ENCODE measurements at regions not wholly inside any gene's neighbourhood (a gene's known extent, or its start where the extent isn't known, plus 50 kb on each side); places are given as distances from the start of the nearest gene placed in this dataset.
"Not testable (repeated sequence)": the region's sequence is repeated elsewhere in the genome, so short reads cannot be mapped to it uniquely, and the experiment has no call there.

DNA sequence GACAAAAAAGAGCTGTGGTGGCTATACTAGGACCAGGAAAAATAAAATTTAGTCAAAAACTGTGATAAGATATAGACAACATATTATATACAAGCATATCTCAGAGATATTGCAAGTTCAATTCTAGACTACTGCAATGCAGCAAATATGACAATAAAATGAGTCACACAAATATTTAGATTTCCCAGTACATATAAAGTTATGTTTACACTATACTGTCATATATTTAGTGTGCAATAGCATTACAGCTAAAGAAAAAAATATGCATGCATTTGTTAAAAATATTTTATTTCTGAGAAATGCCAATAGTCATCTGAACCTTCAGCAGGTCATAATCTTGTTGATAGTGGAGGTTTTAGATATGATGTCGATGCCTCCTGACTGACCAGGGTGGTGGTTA lies 72.1 kb downstream of the AKR1C4 start:
- no peak for DNase-seq (ENCODE audit: low read depth in 1 of 2, low spot score in 1 of 2)

DNA sequence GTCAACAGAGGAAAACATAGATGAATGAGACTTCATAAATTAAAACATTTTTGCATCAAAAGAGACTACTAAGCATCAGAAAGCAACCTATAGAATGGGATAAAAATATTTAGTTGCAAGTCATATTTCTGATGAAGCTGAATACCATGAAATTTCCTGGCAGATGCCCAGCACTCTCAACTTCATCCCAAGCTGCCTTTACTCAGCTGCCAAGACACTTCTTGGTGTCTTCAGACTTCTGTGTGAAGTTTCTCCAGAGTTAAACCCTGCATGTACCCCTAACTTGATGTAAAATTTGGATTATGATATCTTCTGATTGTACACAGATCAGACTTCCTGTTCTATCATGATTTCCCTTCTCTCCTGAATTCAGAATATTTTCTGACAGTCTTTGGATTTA lies 73.2 kb downstream of the AKR1C4 start:
- DNase-seq (ENCODE audit: low read depth in 1 of 2, low spot score in 1 of 2): no peak

DNA sequence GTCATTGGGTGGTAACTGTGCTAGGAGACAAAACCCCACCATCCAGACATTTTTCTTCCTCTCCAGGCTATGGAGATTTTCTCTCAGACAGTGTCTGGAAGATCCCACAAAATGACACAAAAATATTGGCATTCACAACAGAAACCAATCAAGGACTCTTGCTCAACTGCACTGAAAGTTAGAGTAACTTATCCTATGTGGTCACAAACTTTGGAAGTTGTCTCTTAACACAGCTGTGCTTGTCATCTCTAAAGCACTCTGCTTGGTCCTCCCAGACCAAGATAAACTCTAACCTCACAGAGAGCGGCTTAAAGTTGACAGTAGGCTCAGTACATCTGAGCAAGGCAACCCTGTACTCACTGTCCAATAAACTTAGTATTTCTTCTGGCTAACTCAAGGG lies 74.9 kb downstream of the AKR1C4 start:
- no peak for DNase-seq (ENCODE audit: low read depth in 1 of 2, low spot score in 1 of 2)

DNA sequence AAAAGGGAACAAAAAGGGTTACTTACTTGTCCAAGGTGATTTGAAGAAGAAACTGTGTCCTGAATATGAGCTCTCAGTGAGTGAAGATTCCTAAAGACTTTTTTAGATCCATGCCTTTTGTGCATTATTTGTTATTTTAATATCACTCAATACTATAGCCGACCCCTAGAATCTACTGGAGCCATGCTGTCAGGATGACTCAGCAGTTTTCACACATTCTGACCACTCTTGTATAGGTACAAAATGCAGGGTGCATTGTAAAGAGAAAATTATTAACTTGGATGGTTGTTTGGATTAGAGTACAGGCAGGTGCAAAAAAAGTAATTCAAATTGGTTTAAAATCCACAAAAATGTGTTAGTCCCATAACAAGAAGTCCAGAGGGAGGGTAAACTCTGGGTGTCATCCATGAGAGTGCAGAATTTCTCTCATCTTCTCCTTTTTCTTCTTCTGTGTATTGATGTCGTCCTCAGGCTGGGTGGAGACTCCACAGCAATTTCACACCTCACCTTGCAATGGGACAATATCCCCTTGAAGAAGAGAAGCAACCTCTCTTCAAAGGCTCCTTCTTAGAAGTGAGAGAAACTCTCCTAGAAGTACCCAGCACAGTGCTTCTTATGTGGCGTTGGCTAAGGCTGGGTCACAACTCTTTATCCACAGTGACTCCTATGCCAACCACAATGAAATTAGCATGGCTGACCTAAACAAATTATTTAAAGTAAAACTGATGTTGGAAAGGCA lies 75.6 kb downstream of the AKR1C4 start:
- DNase-seq (ENCODE audit: low read depth in 1 of 2, low spot score in 1 of 2): no peak

DNA sequence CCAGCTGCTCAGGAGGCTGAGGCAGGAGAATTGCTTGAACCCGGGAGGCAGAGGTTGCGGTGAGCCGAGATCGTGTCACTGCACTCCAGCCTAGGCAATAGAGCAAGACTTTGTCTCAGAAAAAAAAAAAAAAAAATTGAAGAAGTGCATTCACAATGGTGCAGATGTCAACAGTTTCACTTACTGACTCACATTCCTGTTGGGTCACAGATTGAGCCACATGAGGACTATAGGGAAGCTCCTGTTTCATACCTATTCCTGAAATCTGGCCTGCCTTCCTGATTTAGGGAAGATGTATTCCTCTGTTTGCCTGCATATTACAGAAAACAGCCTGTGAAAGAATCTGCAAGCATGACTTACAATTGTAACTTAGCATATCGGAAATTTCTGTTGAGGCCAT lies 78.2 kb downstream of the AKR1C4 start:
- DNase-seq (ENCODE audit: low read depth in 1 of 2, low spot score in 1 of 2): no peak

DNA sequence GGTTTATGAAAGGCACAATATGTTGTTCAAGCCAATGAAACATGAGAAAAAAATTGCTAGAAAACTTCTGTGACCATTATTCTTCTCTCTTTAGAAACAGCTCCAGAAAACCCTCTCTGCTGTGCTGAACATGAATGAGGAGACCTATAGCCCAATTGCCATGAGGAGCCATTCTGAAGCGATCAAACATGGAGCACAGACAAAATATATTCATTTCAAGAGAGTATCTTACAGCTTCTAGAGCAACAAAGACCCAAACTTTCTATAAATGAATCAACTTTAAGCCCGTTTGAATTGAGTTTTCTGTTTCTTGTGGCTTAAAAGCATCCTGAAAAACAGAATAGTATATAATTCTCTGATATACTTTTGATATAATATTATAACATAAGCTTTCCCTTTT lies 83.4 kb upstream of the UCN3 start:
- DNase-seq (ENCODE audit: low read depth in 1 of 2, low spot score in 1 of 2): no peak

DNA sequence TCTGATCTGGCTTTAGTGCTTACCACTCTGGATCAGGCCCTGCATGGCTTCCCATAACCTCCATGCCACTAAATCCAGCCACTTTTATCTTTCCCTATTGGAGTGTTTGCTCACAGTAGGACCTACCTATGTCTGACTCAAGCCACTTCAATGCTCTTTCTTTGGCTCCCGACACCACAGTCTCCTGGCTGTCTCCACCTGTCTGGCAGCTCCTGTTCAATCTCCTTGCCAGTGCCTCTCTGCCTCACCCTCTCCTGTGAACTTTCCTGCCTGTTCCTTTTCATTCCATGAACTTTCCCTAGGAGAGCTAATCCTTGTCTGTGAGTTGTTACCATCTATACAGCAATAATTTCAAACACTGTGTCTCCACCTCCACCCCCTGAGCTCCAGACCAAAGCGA lies 82.6 kb upstream of the UCN3 start:
- no peak for DNase-seq (ENCODE audit: low read depth in 1 of 2, low spot score in 1 of 2)

DNA sequence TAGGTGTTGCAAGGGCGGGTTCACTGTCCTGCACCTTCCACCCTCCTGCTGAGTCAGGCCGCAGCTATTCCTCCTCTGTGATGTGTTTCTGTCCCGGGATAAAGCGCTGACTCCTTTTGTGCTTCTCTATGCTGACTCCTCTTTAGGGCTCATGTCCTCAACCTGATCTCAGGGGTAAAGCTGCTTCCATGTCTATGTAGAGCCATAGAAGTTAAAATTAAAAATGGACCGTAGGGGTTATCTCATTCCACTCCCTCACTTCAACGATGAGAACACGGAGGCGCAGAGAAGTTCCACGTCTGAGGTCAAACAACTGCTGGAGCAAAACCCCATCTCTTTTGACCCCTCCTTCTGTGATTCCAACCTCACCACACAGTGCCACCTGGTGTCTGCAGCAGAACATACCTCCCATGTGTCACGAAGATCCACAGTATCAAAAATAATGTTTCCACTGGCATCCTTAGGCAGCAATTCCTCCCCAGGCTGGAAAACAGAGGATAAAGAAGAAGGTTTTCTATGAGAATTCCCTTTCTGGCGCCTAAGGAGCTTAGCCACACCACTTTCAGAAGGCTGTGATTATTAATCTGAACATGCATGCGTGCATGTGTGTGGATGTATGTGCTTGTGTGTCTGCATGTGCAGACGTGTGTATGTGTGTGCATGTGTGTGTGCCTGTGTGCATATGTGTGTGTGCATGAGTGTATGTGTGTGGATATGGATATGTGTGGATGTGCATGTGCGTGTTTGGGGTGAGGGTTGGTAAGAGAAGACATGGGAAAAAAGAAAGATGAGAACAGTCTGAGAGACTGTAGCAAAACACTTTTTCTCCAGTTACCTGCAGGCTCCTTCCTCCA lies 81.2 kb upstream of the UCN3 start:
- peak in 1 of 2 donors; percentile 38 for DNase-seq (ENCODE audit: low read depth in 1 of 2, low spot score in 1 of 2)

DNA sequence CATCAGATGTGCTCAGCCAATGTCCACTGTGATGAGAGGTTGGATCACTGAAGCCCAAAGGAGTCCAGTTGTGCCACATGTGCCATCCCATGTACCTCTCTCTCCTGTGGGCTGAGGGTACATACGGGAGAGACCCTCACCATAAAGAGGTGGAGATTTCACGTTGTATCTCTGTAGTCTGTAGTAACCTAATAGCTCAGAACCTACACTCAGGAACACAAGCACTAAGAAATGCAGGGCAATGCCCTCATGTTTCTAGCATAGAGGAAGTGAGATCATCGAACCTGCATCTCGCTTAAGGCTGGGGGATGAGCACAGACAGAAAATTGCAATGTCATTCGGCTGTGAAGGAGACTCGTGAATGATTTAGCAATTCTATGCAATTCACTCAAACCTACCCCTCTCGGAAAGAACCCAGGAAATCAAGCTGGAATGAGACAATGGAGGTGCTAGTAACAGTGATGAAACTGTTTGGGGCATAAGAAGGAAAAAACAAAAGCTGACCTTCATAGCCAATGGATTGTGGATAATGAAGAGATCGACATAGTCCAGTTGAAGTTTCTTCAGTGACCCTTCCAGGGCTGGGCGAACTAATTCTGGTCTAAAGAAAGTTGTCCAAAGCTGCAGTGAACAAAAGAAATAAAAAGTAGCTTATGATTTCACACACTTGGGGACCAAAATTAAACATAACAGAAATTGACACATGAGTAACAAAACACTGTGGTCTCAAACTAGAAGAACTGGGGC lies 80.3 kb upstream of the UCN3 start:
- no peak for DNase-seq (ENCODE audit: low read depth in 1 of 2, low spot score in 1 of 2)

DNA sequence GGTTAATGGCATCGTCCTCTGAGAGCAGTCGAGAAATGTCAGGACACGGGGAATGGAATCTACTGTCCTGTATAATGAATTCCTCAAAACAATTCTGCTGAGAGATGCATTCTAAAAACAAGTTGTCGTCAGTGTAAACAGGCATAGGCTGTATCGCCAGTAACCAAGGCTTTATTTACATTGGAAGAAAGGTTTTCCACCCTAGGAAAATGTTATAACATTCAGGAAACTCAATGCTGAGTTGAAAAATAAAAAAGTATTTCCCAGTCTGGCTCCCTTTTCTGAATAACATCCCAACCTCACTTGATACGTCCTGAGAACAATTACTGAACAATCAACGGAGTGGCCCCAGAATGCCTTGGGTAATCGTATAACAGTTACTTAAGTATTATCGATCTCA lies 79.6 kb upstream of the UCN3 start:
- no peak for DNase-seq (ENCODE audit: low read depth in 1 of 2, low spot score in 1 of 2)

DNA sequence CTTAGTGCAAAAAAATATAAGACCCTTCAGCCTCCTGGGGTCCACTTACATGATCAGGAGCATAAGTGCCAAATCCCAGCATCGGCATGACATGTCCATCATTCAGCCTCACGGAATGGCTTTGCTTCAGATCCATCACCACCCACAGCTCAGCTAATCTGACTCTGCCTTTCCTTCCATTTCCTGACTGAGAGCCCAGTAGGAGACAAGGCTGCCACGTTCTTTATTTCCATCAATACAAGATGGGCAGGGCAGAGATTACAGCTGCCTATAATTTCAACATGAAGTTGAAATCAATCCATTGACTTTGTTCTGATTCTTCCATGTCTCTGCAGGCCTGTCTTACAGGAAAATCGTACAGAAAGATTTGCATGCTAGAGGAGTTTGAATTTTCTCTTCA lies 76.4 kb upstream of the UCN3 start:
- DNase-seq (ENCODE audit: low read depth in 1 of 2, low spot score in 1 of 2): no peak

DNA sequence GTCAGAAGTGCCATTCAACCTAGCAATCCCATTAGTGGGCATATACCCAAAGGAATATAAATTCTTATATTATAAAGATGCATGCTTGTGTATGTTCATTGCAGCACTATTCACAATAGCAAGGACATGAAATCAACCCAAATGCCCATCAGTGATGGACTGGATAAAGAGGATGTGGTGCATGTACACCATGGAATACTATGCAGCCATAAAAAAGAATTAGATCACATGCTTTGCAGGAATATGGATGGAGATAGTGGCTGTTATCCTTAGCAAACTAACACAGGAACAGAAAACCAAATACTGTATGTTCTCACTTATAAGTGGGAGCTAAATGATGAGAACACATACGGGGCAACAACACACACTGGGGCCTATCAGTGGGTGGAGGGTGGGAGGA lies 75.5 kb upstream of the UCN3 start:
- not testable (repeated sequence) for DNase-seq (ENCODE audit: low read depth in 1 of 2, low spot score in 1 of 2)

DNA sequence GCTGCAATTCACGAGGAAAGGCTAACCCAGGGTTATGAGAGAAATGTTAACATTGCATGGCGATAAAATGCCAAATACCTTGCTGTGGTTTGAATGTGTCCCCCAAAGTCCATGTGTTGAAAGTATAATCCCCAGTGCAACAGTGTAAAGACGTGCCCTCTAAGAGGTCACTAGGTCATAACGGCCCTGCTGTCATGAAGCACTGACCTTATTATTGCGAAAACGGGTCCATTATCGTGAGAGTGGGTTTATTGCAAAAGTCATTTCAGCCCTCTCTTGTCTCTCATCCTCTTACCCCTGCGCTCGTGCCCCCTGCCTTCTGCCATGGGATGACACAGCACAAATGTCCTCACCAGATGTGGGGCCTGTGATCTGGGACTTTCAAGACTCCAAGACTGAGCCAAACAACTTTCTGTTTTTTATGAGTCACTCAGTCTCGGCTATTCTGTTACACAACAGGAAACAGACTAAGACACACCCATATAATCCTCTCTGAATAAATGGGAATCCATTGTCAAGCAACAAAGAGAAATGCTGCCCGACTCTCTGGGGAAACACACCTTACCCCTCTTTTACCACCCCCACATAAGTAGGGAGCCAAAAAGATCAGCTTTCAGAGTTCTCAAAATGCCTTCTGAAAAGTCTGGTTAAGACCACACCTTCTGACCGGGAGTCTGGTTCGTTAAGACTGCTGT lies 73.1 kb upstream of the UCN3 start:
- peak in 1 of 2 donors; percentile 39 for DNase-seq (ENCODE audit: low read depth in 1 of 2, low spot score in 1 of 2)

DNA sequence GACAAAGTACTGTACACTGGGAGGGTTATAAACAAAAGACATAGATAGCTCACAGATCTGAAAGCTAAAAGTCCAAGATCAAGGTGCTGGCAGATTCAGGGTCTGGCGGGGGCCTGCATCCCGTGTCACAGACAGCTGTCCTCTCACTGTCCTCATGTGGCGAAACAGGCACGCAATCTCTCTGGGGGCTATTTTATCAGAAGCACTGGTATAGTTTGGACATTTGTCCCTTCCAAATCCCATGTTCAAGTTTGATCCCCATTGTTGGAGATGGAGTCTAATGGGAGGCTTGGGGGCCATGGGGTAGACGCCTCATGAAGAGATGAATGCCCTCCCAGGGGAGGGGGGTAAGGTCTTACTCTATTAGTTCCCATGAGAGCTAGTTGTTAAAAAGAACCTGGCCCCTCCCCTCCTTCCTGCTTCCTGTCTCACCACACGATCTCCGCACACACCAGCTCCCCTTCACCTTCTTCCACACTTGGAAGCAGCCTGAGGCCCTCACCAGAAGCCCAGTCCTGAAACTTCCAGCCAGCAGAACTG lies 72.5 kb upstream of the UCN3 start:
- DNase-seq (ENCODE audit: low read depth in 1 of 2, low spot score in 1 of 2): no peak

DNA sequence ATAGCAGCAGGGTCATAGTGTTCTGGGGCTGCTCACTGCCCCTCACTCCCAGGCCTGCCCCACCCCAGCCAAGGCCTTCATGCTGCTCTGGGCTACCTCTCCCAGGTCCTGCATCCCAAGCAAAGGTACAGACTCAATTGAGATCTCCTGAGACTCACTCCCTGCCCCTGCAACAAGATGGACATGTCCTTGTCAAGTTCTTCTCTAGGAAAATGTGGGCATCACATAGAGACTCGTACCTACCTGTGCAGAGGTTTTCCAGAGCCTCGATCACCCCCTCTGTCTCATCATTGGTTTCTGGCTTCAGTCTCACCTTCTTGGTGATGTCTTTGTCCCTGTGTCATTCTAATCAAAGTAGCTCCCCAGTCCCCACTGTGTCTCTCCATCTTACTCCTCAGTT lies 71.8 kb upstream of the UCN3 start:
- not testable (repeated sequence) for DNase-seq (ENCODE audit: low read depth in 1 of 2, low spot score in 1 of 2)

DNA sequence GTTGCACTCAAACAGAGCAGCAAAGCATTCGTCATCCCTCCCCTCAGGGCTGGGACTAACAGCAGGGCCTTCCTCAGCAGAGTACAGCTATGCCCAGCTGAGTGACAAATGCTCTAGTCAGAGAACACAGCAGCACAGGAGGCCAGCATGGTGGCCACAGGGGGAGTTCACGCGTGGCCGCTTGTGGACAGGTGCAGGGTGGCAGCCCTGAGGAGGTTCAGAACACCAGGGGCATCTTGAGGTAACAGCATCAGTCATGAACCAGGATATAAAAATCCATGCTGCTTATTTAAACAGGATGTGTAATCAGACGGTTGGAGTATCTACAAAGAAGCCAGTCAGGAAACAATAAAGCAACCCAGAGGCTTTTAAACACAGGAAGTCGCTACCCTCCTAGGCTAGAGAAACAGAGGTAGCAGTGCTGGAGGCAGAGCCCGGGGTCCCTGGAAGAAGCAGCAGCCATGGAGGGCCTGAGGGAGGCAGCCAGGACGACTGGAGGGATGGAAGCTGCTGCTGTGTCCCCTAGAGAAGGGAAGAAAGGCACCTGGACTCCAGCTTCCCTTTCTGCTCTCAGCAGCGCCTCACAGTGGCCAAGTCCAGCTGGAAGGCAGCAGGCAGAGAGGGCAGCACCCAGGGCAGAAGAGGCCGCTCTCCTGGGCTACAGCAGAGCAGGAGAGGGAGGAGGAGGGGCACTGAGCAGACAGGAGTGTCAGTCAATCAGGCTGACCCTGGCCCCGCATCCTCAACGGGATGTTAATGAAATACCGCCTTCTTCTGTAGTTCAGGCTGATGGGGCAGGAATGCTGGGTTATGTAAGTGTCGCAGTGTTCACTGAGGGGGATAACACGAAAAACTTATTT lies 70.8 kb upstream of the UCN3 start:
- peak in 1 of 2 donors; percentile 65 for DNase-seq (ENCODE audit: low read depth in 1 of 2, low spot score in 1 of 2)

DNA sequence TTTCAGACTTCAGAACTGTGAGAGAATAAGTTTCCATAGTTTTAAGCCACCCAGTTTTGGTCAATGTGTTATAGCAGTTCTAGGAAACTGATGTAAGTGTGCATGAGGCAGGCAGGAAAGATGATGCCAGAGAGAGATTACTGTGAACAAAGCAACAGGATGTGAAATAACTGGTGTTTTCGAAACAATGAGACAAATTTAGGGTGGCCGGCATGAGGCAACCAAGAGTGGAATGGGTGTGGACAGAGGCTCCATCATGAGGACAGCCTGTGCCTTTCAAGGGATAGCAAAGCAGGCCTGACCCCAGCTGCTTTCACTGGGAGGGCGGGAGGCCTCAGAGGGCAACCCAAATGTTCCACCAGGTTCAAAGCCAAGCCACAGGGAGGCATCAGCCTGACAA lies 67.3 kb upstream of the UCN3 start:
- DNase-seq (ENCODE audit: low read depth in 1 of 2, low spot score in 1 of 2): no peak

DNA sequence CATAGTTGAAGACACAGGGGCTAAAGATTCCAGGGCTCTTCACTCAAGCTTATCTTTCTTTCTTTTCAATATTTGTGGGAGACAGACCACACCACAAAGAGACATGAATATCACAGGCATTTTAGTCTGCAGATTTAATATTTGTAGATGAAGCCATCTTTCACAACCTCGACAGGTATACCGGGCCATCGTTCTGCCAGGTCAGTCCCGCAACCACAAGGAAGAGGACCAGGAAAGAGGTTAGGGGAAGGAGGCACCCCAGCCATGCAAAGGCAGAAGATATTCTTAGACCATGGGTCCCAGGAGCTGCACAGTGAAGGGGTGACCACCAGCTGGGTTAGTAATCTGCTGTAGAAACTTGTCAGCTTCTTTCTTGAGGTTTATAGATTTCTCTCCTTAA lies 66.8 kb upstream of the UCN3 start:
- no peak for DNase-seq (ENCODE audit: low read depth in 1 of 2, low spot score in 1 of 2)

DNA sequence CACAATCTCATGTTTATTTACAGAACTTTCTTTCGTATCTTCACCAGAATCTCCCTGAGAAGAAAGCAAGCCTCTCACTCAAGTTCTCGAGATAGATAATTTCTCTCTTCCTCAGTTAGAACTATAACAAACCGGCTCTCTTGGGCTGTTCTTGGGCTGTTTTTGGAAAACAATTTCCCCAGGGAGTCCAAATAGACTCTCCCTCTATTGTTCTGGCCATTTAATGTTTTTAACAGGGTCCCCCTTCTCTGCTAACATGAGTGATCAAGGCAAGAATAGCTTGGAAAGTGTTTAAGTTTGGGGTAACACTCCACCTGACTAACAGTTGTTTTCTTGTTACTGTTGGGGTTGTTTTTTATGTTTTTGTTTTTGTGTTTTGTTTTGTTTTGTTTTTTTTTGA lies 64.8 kb upstream of the UCN3 start:
- DNase-seq (ENCODE audit: low read depth in 1 of 2, low spot score in 1 of 2): no peak

DNA sequence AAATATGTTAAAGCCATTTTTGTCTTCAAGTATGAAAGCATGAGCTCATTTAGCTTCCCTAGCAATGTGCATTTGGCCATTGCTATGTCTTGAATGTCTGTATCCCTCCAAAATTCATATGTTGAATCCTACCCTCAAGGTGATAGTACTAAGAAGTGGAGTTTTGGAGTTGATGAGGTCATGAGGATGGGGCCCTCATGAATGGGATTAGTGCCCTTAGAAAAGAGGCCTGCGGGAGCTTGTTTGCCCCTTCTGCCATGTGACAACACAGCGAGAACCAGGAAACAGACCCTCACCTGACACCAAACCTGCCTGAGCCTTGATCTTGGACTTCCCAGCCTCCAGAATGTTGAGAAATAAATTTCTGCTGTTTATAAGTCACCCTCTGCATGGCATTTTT lies 61.3 kb upstream of the UCN3 start:
- no peak for DNase-seq (ENCODE audit: low read depth in 1 of 2, low spot score in 1 of 2)
